Activated B cell treated with CpG ODN at 0.5 μM for 24 hours (primary cell): ENCODE measurements at regions not wholly inside any gene's neighbourhood (a gene's known extent, or its start where the extent isn't known, plus 50 kb on each side); places are given as distances from the start of the nearest gene placed in this dataset.

Experiments
- ATAC-seq: fragments of 200-7000 bp; cut with Tn5 transposase; one replicate; pipeline ENCODE4 v1.10.0; 2021; ENCODE audit warnings: low read depth, mild to moderate bottlenecking, moderate library complexity
- CTCF ChIA-PET: fragments of 350-600 bp; sonication (Branson Sonifier 250); formaldehyde crosslinking; loops from one replicate; lab custom pipeline; 2021; ENCODE audit warnings: antibody characterized with exemption; lab: Charles Lee
- POLR2A ChIA-PET: fragments of 350-600 bp; sonication (Branson Sonifier 250); formaldehyde crosslinking; loops from one replicate; lab custom pipeline; 2021; ENCODE audit warnings: antibody characterized with exemption; lab: Charles Lee
- DNase-seq: peaks from one replicate; pipeline ENCODE4 v3.0.0; 2022
- H3K27ac Mint-ChIP-seq: one replicate; pipeline ENCODE4 v1.8.0; 2020; ENCODE audit warnings: mixed read lengths
- H3K27me3 Mint-ChIP-seq: one replicate; pipeline ENCODE4 v1.8.0; 2021; ENCODE audit warnings: mixed read lengths
- H3K36me3 Mint-ChIP-seq: one replicate; pipeline ENCODE4 v1.8.0; 2021; ENCODE audit warnings: low read depth, mixed read lengths
- H3K4me1 Mint-ChIP-seq: one replicate; pipeline ENCODE4 v1.8.0; 2021; ENCODE audit warnings: mixed read lengths
- H3K4me3 Mint-ChIP-seq: one replicate; pipeline ENCODE4 v1.8.0; 2020; ENCODE audit warnings: mild to moderate bottlenecking, mixed read lengths
- H3K9me3 Mint-ChIP-seq: one replicate; pipeline ENCODE4 v1.8.0; 2020; ENCODE audit warnings: mixed read lengths
- intact Hi-C: fragments of 100-400 bp; cut with micrococcal nuclease; formaldehyde crosslinking; loops from one replicate; pipeline ENCODE4 v1.15.1; 2024
- TF ChIP-seq, protein P1 (sequence below): fragments of 200-600 bp; IDR thresholded peaks from one replicate; pipeline ENCODE4 v1.8.0; 2022; ENCODE audit warnings: antibody characterized with exemption, mild to moderate bottlenecking

GRCh38 chr2:143830476-143830875 is 689.4 kb downstream of the ZEB2 start:
- H3K4me1 Mint-ChIP-seq, result no peaks in the 10 kb centered on the region
- no peaks in the 10 kb centered on the region for H3K36me3 Mint-ChIP-seq
- intact Hi-C loops, result no loop called here
- DNase-seq, result no peak
- H3K27me3 Mint-ChIP-seq, result peaks cover 2% of the 10 kb centered on the region
- TF ChIP-seq, protein P1, sequence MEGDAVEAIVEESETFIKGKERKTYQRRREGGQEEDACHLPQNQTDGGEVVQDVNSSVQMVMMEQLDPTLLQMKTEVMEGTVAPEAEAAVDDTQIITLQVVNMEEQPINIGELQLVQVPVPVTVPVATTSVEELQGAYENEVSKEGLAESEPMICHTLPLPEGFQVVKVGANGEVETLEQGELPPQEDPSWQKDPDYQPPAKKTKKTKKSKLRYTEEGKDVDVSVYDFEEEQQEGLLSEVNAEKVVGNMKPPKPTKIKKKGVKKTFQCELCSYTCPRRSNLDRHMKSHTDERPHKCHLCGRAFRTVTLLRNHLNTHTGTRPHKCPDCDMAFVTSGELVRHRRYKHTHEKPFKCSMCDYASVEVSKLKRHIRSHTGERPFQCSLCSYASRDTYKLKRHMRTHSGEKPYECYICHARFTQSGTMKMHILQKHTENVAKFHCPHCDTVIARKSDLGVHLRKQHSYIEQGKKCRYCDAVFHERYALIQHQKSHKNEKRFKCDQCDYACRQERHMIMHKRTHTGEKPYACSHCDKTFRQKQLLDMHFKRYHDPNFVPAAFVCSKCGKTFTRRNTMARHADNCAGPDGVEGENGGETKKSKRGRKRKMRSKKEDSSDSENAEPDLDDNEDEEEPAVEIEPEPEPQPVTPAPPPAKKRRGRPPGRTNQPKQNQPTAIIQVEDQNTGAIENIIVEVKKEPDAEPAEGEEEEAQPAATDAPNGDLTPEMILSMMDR, result no peak
- no peak for ATAC-seq
- H3K27ac Mint-ChIP-seq, result no peak overlapping the region
- H3K9me3 Mint-ChIP-seq, result no peaks in the 10 kb centered on the region
- POLR2A ChIA-PET, result no interaction called here
- H3K4me3 Mint-ChIP-seq, result no peak overlapping the region
- CTCF ChIA-PET, result no interaction called here

- ATAC-seq, result no peak
- Mint-ChIP-seq H3K4me3 (no peak overlapping the region), H3K4me1 (no peaks in the 10 kb centered on the region), H3K36me3 (no peaks in the 10 kb centered on the region), H3K27me3 (peaks cover 2% of the 10 kb centered on the region), H3K9me3 (no peaks in the 10 kb centered on the region), H3K27ac (no peak overlapping the region)
- intact Hi-C loops, result no loop called here
- no peak for DNase-seq
- CTCF ChIA-PET, result no interaction called here
- TF ChIP-seq, protein P1, result no peak
- POLR2A ChIA-PET, result no interaction called here
Measured at GRCh38 chr2:143828763-143829537, 691.0 kb downstream of the ZEB2 start.

DNA sequence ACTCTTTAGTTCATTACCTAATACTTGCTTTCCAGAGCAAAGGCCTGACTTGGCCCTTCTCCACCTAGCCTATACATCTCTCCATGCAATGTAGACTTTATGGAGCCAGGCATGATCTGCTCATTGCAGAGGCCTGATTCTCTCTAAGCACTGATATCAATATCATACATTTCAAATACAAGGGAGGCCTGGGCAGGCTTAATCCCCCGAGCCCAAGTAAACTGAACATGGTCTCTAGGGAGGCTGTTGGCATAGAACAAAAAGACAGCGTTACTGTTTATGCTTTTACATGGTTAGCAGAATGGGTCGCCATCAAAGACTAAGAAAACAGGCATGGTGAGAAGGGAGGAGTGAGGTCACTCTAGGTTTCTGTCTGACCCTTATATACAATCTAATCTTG is 695.1 kb downstream of the ZEB2 start:
- no peaks in the 10 kb centered on the region for H3K9me3 Mint-ChIP-seq
- POLR2A ChIA-PET, result no interaction called here
- CTCF ChIA-PET, result no interaction called here
- TF ChIP-seq, protein P1, result no peak
- no peaks in the 10 kb centered on the region for H3K36me3 Mint-ChIP-seq
- ATAC-seq (no peak), DNase-seq (no peak)
- no peak overlapping the region for H3K4me3 Mint-ChIP-seq
- H3K4me1 Mint-ChIP-seq, result no peaks in the 10 kb centered on the region
- intact Hi-C loops, result no loop called here
- no peak overlapping the region for H3K27ac Mint-ChIP-seq
- peaks cover 2% of the 10 kb centered on the region for H3K27me3 Mint-ChIP-seq

DNA sequence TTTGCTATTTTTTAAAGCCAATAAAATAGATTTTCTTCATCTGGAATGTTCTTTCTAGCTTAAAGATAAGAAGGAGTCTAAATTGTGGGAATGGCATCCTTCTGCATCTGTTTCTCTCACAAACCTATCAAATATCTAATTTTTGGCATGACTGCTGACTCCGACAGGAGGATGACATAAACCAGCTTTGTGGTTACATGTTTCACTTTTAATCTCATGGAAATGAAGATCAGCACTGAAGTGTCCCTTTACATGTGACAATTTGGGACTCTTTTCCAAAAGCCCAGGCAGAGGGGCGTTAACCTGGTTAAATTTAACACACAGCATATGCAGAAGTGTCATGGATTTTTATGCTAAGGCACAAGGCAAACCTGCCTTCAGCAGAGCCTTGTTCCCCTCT is 694.7 kb downstream of the ARHGAP15 start:
- no peaks in the 10 kb centered on the region for H3K36me3 Mint-ChIP-seq
- no peak overlapping the region for H3K4me3 Mint-ChIP-seq
- H3K9me3 Mint-ChIP-seq, result no peaks in the 10 kb centered on the region
- peaks cover 4% of the 10 kb centered on the region for H3K4me1 Mint-ChIP-seq
- intact Hi-C loops, result no loop called here
- ATAC-seq, result no peak
- H3K27ac Mint-ChIP-seq, result no peak overlapping the region
- TF ChIP-seq, protein P1, result no peak
- ChIA-PET CTCF (no interaction called here), POLR2A (no interaction called here)
- H3K27me3 Mint-ChIP-seq, result peaks cover 2% of the 10 kb centered on the region
- no peak for DNase-seq

- Mint-ChIP-seq H3K9me3 (no peaks in the 10 kb centered on the region), H3K36me3 (no peaks in the 10 kb centered on the region), H3K4me1 (peaks cover 4% of the 10 kb centered on the region), H3K27me3 (peaks cover 2% of the 10 kb centered on the region), H3K4me3 (no peak overlapping the region), H3K27ac (no peak overlapping the region)
- no peak for DNase-seq
- intact Hi-C loops, result no loop called here
- no peak for ATAC-seq
- TF ChIP-seq, protein P1, result no peak
- ChIA-PET CTCF (no interaction called here), POLR2A (no interaction called here)
Measured at GRCh38 chr2:143823296-143823695, 694.1 kb downstream of the ARHGAP15 start.
